ENCODE measurements at regions not wholly inside any gene's neighbourhood (a gene's known extent, or its start where the extent isn't known, plus 50 kb on each side); places are given as distances from the start of the nearest gene placed in this dataset.

DNA sequence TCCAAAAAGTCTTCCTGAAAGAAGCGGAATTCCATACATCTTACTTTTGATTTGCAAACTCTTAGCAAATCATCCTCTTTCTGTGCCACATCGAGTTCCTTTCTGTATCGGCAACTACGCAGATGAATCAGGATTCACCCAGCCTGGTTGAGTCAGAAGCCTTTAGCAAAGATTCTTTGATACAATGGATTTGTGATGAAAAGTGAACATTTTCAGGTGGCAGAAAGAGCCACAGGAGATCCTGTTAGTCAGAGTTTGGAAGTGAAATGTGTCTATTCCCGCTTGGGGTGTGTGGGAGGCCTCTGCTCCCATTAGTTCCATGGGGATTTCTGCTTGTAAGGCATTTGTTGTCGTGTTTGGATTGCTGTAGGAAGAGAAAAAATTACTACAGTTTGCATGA is 351.8 kb upstream of the WWC1 start:
- Histone ChIP-seq H2AFZ (ENCODE audit: control insufficient read depth, low read depth, low read length) (no peak overlapping the region), H3K4me2 (ENCODE audit: control insufficient read depth, insufficient read depth) (no peak overlapping the region), H3K9me3 (replicated peaks; ENCODE audit: control insufficient read depth, insufficient read depth, low read length) (no peaks in the 10 kb centered on the region), H3K27me3 (replicated peaks in 1 of 2; ENCODE audit: control insufficient read depth in 2 of 2, insufficient read depth in 2 of 2, low read length in 1 of 2) (no peaks in the 10 kb centered on the region; a peak in 1 of 4 replicates), H3K36me3 (ENCODE audit: control insufficient read depth in 2 of 2, insufficient read depth in 2 of 2, low read length in 1 of 2) (no peaks in the 10 kb centered on the region), H4K20me1 (ENCODE audit: control insufficient read depth, insufficient read depth) (no peaks in the 10 kb centered on the region), H3K27ac (ENCODE audit: control insufficient read depth, insufficient read depth) (no peak overlapping the region), H3K4me1 (ENCODE audit: control insufficient read depth, insufficient read depth, low read length) (no peaks in the 10 kb centered on the region), H3K79me2 (ENCODE audit: control insufficient read depth, insufficient read depth, low read length) (no peaks in the 10 kb centered on the region), H3K4me3 (no peak overlapping the region), H3K9ac (ENCODE audit: control insufficient read depth, insufficient read depth, low read length) (no peak overlapping the region)
- SMC1A ChIA-PET (ENCODE audit: uncharacterized antibody, unreplicated experiment), result interaction anchor here (1.0 to 1.3 kb wide), 2 partner anchors 19 to 25 kb away, joined by 3 to 5 read pairs; no protein-coding TSS in a partner anchor
- RAD21 ChIA-PET (ENCODE audit: unreplicated experiment), result interaction anchor here (1.4 kb wide), 1 partner anchor 8 kb away, joined by 3 read pairs; no protein-coding TSS in a partner anchor
- DNase-seq (ENCODE audit: low read depth, low spot score) (no peak), FAIRE-seq (no peak), ATAC-seq (no peak)
- in situ Hi-C loops (cut with MboI), result no loop called here
- intact Hi-C loops (cut with micrococcal nuclease; ENCODE audit: unreplicated experiment), result no loop called here
- CTCF ChIA-PET, result no interaction called here
- no TSS peak for BruUV-seq (replicated peaks)
- 55% methylated on average over 6 of the region's 6 CpGs for WGBS (ENCODE audit: insufficient coverage, insufficient replicate concordance, low lambda C conversion rate, missing lambda C conversion rate)
- POLR2A ChIA-PET, result no interaction called here
- no peak for TF ChIP-seq ZBTB4 (CRISPR knock-in tag; IDR thresholded peaks at IDR 0.05)
- no peak for TF ChIP-seq RAD21 (IDR thresholded peaks at IDR 0.05; ENCODE audit: insufficient read depth, low read depth, low read length)
- no peak for TF ChIP-seq RELA (IDR thresholded peaks at IDR 0.05; ENCODE audit: borderline replicate concordance, partially characterized antibody)
- TF ChIP-seq EED (IDR thresholded peaks at IDR 0.05; ENCODE audit: low read depth), result no peak
- no peak for TF ChIP-seq FOXK2 (IDR thresholded peaks at IDR 0.05)
- no peak for TF ChIP-seq CBX3 (IDR thresholded peaks at IDR 0.05; ENCODE audit: borderline replicate concordance, low read depth)
- TF ChIP-seq HCFC1 (IDR thresholded peaks at IDR 0.05; ENCODE audit: low read length), result no peak
- TF ChIP-seq ATF3 (IDR thresholded peaks at IDR 0.05; ENCODE audit: borderline replicate concordance, extremely low read depth, low read depth, low read length), result no peak
- TF ChIP-seq NFYB (IDR thresholded peaks at IDR 0.05; ENCODE audit: insufficient read depth, low read depth, low read length), result no peak
- TF ChIP-seq, protein P1, sequence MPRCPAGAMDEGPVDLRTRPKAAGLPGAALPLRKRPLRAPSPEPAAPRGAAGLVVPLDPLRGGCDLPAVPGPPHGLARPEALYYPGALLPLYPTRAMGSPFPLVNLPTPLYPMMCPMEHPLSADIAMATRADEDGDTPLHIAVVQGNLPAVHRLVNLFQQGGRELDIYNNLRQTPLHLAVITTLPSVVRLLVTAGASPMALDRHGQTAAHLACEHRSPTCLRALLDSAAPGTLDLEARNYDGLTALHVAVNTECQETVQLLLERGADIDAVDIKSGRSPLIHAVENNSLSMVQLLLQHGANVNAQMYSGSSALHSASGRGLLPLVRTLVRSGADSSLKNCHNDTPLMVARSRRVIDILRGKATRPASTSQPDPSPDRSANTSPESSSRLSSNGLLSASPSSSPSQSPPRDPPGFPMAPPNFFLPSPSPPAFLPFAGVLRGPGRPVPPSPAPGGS (IDR thresholded peaks at IDR 0.05; ENCODE audit: borderline replicate concordance, insufficient read depth, low read depth, low read length, poor library complexity, severe bottlenecking), result no peak
- no peak for TF ChIP-seq EGR1 (IDR thresholded peaks at IDR 0.05; ENCODE audit: borderline replicate concordance in 1 of 2, low read depth in 2 of 2, low read length in 2 of 2)
- TF ChIP-seq BRCA1 (IDR thresholded peaks at IDR 0.05; ENCODE audit: low read depth, low read length), result no peak

Measured in GM12878 (cell line).